HepG2 (cell line): ENCODE measurements at regions not wholly inside any gene's neighbourhood (a gene's known extent, or its start where the extent isn't known, plus 50 kb on each side); places are given as distances from the start of the nearest gene placed in this dataset.

Experiments
- ATAC-seq: fragments of 200-7000 bp; cut with Tn5 transposase; 3 replicates; pipeline ENCODE4 v1.9.1; 2020; ENCODE audit warnings: mild to moderate bottlenecking, moderate library complexity
- BruUV-seq: library from RNA; stranded (reverse); fragments of 400-500 nt; replicated peaks from 2 replicates; lab custom pipeline; 2021; lab: Mats Ljungman, UMichigan
- CTCF ChIA-PET: fragments of 300-600 bp; formaldehyde crosslinking; extraction: SDS; loops from one replicate; lab custom pipeline; 2021; ENCODE audit warnings: low total read pairs, inconsistent platforms, low intra/inter-chr PET ratio; lab: Yijun Ruan, JAX
- POLR2A ChIA-PET: fragments of 350-600 bp; sonication (Branson Sonifier 250); formaldehyde crosslinking; loops from one replicate; lab custom pipeline; 2020; ENCODE audit warnings: antibody characterized with exemption, inconsistent platforms; lab: Yijun Ruan, JAX
- DNase-seq: peaks from one replicate; pipeline ENCODE4 v3.0.0-alpha.2; 2015; ENCODE audit warnings: low spot score
- FAIRE-seq: peaks from 3 replicates; lab custom pipeline; 2011; peaks lifted over from hg19 to GRCh38; lab: Jason Lieb, UNC
- H2AFZ ChIP-seq: one replicate; pipeline ENCODE4 v1.6.1; 2011; ENCODE audit warnings: low read length, inconsistent platforms
- H3K27ac ChIP-seq: fragments of 300-600 bp; 3 replicates; pipeline ENCODE4 v1.8.0; 2011; ENCODE audit warnings: mixed run types, mild to moderate bottlenecking, mixed read lengths, low read length, inconsistent platforms; ENCODE audit not compliant: insufficient read depth; ENCODE audit errors: extremely low read length
- H3K27me3 ChIP-seq, 2 experiments: fragments of 200-600 bp in 1 of 2; 2 replicates in 1 of 2; 3 replicates in 1 of 2; pipeline versions ENCODE4 v1.6.0 to v1.8.0; 2011; ENCODE audit warnings: low read length in 2 of 2, mild to moderate bottlenecking in 2 of 2, moderate library complexity in 2 of 2, inconsistent platforms in 1 of 2; ENCODE audit not compliant: insufficient read depth in 2 of 2, control insufficient read depth in 1 of 2
- H3K36me3 ChIP-seq, 2 experiments: fragments of 200-600 bp in 1 of 2; replicated peaks in 1 of 2; 2 replicates in 1 of 2; 3 replicates in 1 of 2; pipeline versions ENCODE4 v1.5.1 to v1.8.0; 2011; ENCODE audit warnings: low read length in 2 of 2, inconsistent platforms in 1 of 2; ENCODE audit not compliant: insufficient read depth in 2 of 2, control insufficient read depth in 1 of 2
- H3K4me1 ChIP-seq: 2 replicates; pipeline ENCODE4 v1.5.1; 2012; ENCODE audit warnings: low read length, inconsistent platforms; ENCODE audit not compliant: insufficient read depth
- H3K4me2 ChIP-seq: 2 replicates; pipeline ENCODE4 v1.6.0; 2011; ENCODE audit warnings: low read depth, low read length, inconsistent platforms
- H3K4me3 ChIP-seq, 3 experiments: fragments of 200-600 bp in 1 of 3; sonication (generic), shearing (Covaris generic) in 1 of 3; replicated peaks in 1 of 3; 2 replicates each; pipeline ENCODE4 v1.5.1; 2011 to 2016; ENCODE audit warnings: low read length in 3 of 3, inconsistent platforms in 2 of 3, low read depth in 2 of 3, mild to moderate bottlenecking in 2 of 3, control low read depth in 1 of 3, mixed read lengths in 1 of 3; ENCODE audit not compliant: insufficient read depth in 1 of 3
- H3K79me2 ChIP-seq: one replicate; pipeline ENCODE4 v1.6.1; 2011; ENCODE audit warnings: low read length, inconsistent platforms; ENCODE audit not compliant: insufficient read depth
- H3K9ac ChIP-seq: 2 replicates; pipeline ENCODE4 v1.6.0; 2011; ENCODE audit warnings: mild to moderate bottlenecking, low read depth, low read length, inconsistent platforms; ENCODE audit not compliant: insufficient read depth
- H3K9me3 ChIP-seq: 2 replicates; pipeline ENCODE4 v1.5.1; 2012; ENCODE audit warnings: mild to moderate bottlenecking, low read length
- H4K20me1 ChIP-seq: 2 replicates; pipeline ENCODE4 v1.6.0; 2011; ENCODE audit warnings: inconsistent platforms, mild to moderate bottlenecking, low read length, moderate library complexity; ENCODE audit not compliant: insufficient read depth
- ARID3A ChIP-seq: IDR thresholded peaks from 2 replicates; pipeline ENCODE4 v1.6.1; 2012; ENCODE audit warnings: low read depth, low read length, improper control_type of control experiment
- HMG20A ChIP-seq: IDR thresholded peaks from 2 replicates; pipeline ENCODE4 v1.6.1; 2016; ENCODE audit warnings: borderline replicate concordance
- MAFK ChIP-seq, 2 experiments: IDR thresholded peaks in 1 of 2; conservative IDR thresholded peaks in 1 of 2; 2 replicates each; pipeline ENCODE4 v1.6.1; 2011; ENCODE audit warnings: improper control_type of control experiment in 2 of 2, low read length in 2 of 2
- MXD3 ChIP-seq: IDR thresholded peaks from 2 replicates; pipeline ENCODE4 v1.6.1; 2016; ENCODE audit warnings: mild to moderate bottlenecking, missing biosample characterization, missing genetic modification reagents
- NR2F6 ChIP-seq, 2 experiments: IDR thresholded peaks; 2 replicates each; pipeline ENCODE4 v1.6.1; 2016; ENCODE audit warnings: antibody characterized with exemption in 1 of 2, mild to moderate bottlenecking in 1 of 2
- SOX6 ChIP-seq, 2 experiments: fragments of 450-650 bp in 1 of 2; sonication (generic) in 1 of 2; formaldehyde crosslinking in 1 of 2; IDR thresholded peaks; 2 replicates each; pipeline versions ENCODE4 v1.4.0 to v1.6.1; 2017 to 2020; ENCODE audit warnings: antibody characterized with exemption in 1 of 2, mild to moderate bottlenecking in 1 of 2, missing genetic modification reagents in 1 of 2
- ZNF549 ChIP-seq: sonication (generic); formaldehyde crosslinking; IDR thresholded peaks from 2 replicates; pipeline ENCODE4 v1.5.0; 2020; ENCODE audit warnings: missing genetic modification reagents
- ZNF577 ChIP-seq: sonication (generic); formaldehyde crosslinking; IDR thresholded peaks from 2 replicates; pipeline ENCODE4 v1.4.0; 2020; ENCODE audit warnings: mild to moderate bottlenecking, low read depth, missing genetic modification reagents, borderline replicate concordance
- ZNF724P ChIP-seq: sonication (generic); formaldehyde crosslinking; IDR thresholded peaks from 2 replicates; pipeline ENCODE4 v1.8.0; 2022; ENCODE audit warnings: missing genetic modification reagents, borderline replicate concordance
- WGBS: methylation state at CpG from one replicate; pipeline ENCODE4 v1.1.6; 2017; ENCODE audit warnings: low lambda C conversion rate; 5-methylcytosine and 5-hydroxymethylcytosine counted together
- in situ Hi-C: cut with HindIII; loops from 2 replicates; pipeline ENCODE4 v1.10.0; 2017; ENCODE audit warnings: low pct_unique_long_range_greater_than_20kb; ENCODE audit not compliant: extremely low pct_ligation_motif_present
- intact Hi-C: fragments of 100-400 bp; cut with micrococcal nuclease; formaldehyde crosslinking; loops from one replicate; pipeline ENCODE4 v1.10.0; 2022; ENCODE audit not compliant: unreplicated experiment

- TF ChIP-seq MAFK (conservative IDR thresholded peaks at IDR 0.05 in 1 of 2, IDR thresholded peaks at IDR 0.05 in 1 of 2; ENCODE audit: low read length in 2 of 2) (peak; percentile 60 to 63; a peak in 3 of 4 replicates), ZNF549 (CRISPR knock-in tag) (no peak), ZNF577 (CRISPR knock-in tag) (no peak), MXD3 (CRISPR knock-in tag) (no peak)
These were observed 62.2 kb upstream of the FAM241A start (continued) for GRCh38 chr4:112082954-112083586.

GRCh38 chr4:112083587-112084347, 61.5 kb upstream of the FAM241A start:
- no peaks in the 10 kb centered on the region for H3K9me3 ChIP-seq
- peaks cover 31% of the 10 kb centered on the region for H3K4me1 ChIP-seq
- WGBS, result 17% methylated on average over 3 of the region's 3 CpGs
- H3K27ac ChIP-seq, result peak overlapping the region; percentile 49
- DNase-seq (peak; percentile 18), FAIRE-seq (no peak), ATAC-seq (peak; percentile 83)
- H3K4me2 ChIP-seq, result peak overlapping the region; percentile 35
- peak overlapping the region; percentile 27; the same call in 1 of the 2 replicates for H3K9ac ChIP-seq
- H2AFZ ChIP-seq, result no peak overlapping the region
- in situ Hi-C loops, result no loop called here
- H4K20me1 ChIP-seq, result no peaks in the 10 kb centered on the region
- no peak overlapping the region for H3K4me3 ChIP-seq
- ChIA-PET CTCF (no interaction called here), POLR2A (no interaction called here)
- intact Hi-C loops, result no loop called here
- TF ChIP-seq NR2F6 (IDR thresholded peaks at IDR 0.05) (0 out of 2 replicates have a peak, but pooled peaks have one; percentile 3), NR2F6 (CRISPR knock-in tag; IDR thresholded peaks at IDR 0.05) (no peak), SOX6 (IDR thresholded peaks at IDR 0.05) (no peak), SOX6 (CRISPR knock-in tag; IDR thresholded peaks at IDR 0.05) (peak; percentile 7), ARID3A (peak; percentile 26; the same call in 1 of the 2 replicates), ZNF724P (CRISPR knock-in tag) (no peak), HMG20A (0 out of 2 replicates have a peak, but pooled peaks have one; percentile 3)
- no peaks in the 10 kb centered on the region for H3K79me2 ChIP-seq
- no peaks in the 10 kb centered on the region for H3K27me3 ChIP-seq
- BruUV-seq, result no TSS peak
- H3K36me3 ChIP-seq, result no peaks in the 10 kb centered on the region
